Spleen (tissue), 11 donors: ENCODE measurements at regions not wholly inside any gene's neighbourhood (a gene's known extent, or its start where the extent isn't known, plus 50 kb on each side); places are given as distances from the start of the nearest gene placed in this dataset.

Experiments used
- DNase-seq: peaks from one replicate; pipeline ENCODE4 v3.0.0-alpha.2; 2020
- H3K27ac ChIP-seq, 8 donors: fragments of 200-600 bp; sonication (generic) in 7 of 8; 1 replicate in 4 of 8; 2 replicates in 4 of 8; pipeline versions ENCODE4 v1.5.0 to v1.8.0; 2016 to 2021; ENCODE audit warnings: inconsistent platforms in 4 of 8, mild to moderate bottlenecking in 4 of 8, moderate library complexity in 1 of 8
- H3K27me3 ChIP-seq, 7 donors: fragments of 200-600 bp; sonication (generic) in 6 of 7; replicated peaks in 1 of 7; 1 replicate in 4 of 7; 2 replicates in 3 of 7; pipeline versions ENCODE4 v1.5.0 to v1.8.0; 2016 to 2021; ENCODE audit warnings: inconsistent platforms in 3 of 7, mild to moderate bottlenecking in 1 of 7
- H3K36me3 ChIP-seq, 6 donors: fragments of 200-600 bp; sonication (generic) in 5 of 6; 1 replicate in 4 of 6; 2 replicates in 2 of 6; pipeline versions ENCODE4 v1.5.0 to v1.8.0; 2016 to 2021; ENCODE audit warnings: inconsistent platforms in 2 of 6
- H3K4me1 ChIP-seq, 6 donors: fragments of 200-600 bp; sonication (generic) in 5 of 6; 1 replicate in 3 of 6; 2 replicates in 3 of 6; pipeline versions ENCODE4 v1.5.0 to v1.8.0; 2016 to 2021; ENCODE audit warnings: inconsistent platforms in 3 of 6
- H3K4me3 ChIP-seq, 8 donors: fragments of 200-600 bp; sonication (generic) in 7 of 8; 1 replicate in 4 of 8; 2 replicates in 4 of 8; pipeline versions ENCODE4 v1.5.0 to v1.8.0; 2016 to 2021; ENCODE audit warnings: inconsistent platforms in 4 of 8, mild to moderate bottlenecking in 4 of 8, moderate library complexity in 2 of 8
- H3K9me3 ChIP-seq, 8 donors: fragments of 200-600 bp; sonication (generic) in 7 of 8; 1 replicate in 4 of 8; 2 replicates in 4 of 8; pipeline versions ENCODE4 v1.5.0 to v1.8.0; 2016 to 2021; ENCODE audit warnings: inconsistent platforms in 4 of 8
- POLR2A ChIP-seq, 3 donors: fragments of 450-650 bp; IDR thresholded peaks; one replicate each; pipeline ENCODE4 v1.5.1; 2017; ENCODE audit warnings: antibody characterized with exemption in 3 of 3, mild to moderate bottlenecking in 1 of 3
- POLR2AphosphoS5 ChIP-seq, 3 donors: sonication (generic); formaldehyde crosslinking; IDR thresholded peaks; one replicate each; pipeline ENCODE4 v1.5.1; 2017; ENCODE audit warnings: antibody characterized with exemption in 3 of 3
- WGBS, 5 donors: extraction: QIAGEN DNeasy Blood & Tissue Kit in 3 of 5; methylation state at CpG; one replicate each; pipeline versions ENCODE4 v1.1.5 to v1.1.7; 2013 to 2018; 5-methylcytosine and 5-hydroxymethylcytosine counted together
- intact Hi-C: fragments of 100-400 bp; cut with DNase I; formaldehyde crosslinking; loops from one replicate; pipeline ENCODE4 v1.15.0; 2023; ENCODE audit warnings: low total_unique reads
- TF ChIP-seq, protein P1 (sequence below), 11 experiments: fragments of 200-600 bp in 7 of 11; fragments of 450-650 bp in 4 of 11; sonication (generic) in 4 of 11; IDR thresholded peaks in 8 of 11; conservative IDR thresholded peaks in 3 of 11; 1 replicate in 7 of 11; 2 replicates in 4 of 11; pipeline versions ENCODE4 v1.4.0 to v1.8.0; 2016 to 2021; ENCODE audit warnings: antibody characterized with exemption in 11 of 11, inconsistent platforms in 4 of 11, mild to moderate bottlenecking in 1 of 11
- donor health status: healthy with polysubstance abuse.
- donor health status: DM: no; HTN: no; CAD: no; lungs with moderate emphysema.
- donor health status: DM: no; HTN: no; CAD: no.
- donor health status: Bipolar disorder and iron deficiency.
- donor health status: healthy.
- donor health status: DM: no; HTN: no; CAD: no.
- donor health status: DM: yes; HTN: yes; CAD: no.

DNA sequence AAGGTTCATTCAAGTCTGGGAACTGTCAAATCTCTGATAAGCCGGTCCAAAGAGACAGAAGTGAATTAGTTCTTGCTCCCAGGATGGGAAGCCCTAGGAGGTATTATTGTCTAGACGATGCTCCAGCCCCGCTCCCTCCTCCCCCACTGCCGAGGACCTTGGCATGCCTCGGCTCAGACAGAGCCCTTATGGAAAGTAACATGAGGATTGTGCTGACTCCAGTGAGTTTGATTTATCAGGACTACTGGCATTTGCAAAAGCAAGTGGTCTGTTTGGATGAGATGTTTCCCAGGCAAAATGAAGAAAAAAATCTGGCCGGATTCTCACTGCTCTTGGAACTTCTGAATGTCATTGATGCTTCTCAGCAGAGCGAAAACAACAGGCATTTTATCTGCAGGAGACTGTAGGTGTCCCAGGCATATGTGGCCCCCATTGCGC lies 341.0 kb downstream of the ETS1 start:
- Histone ChIP-seq H3K4me1 (no peaks in the 10 kb centered on the region), H3K36me3 (no peaks in the 10 kb centered on the region), H3K27me3 (no peaks in the 10 kb centered on the region), H3K27ac (peak overlapping the region in 1 of 8 donors; percentile 15), H3K4me3 (no peak overlapping the region), H3K9me3 (no peaks in the 10 kb centered on the region)
- DNase-seq = no peak
- WGBS, 5 donors = 77 to 84% (median 79%) methylated on average over 8 of the region's 8 CpGs
- TF ChIP-seq POLR2AphosphoS5 (IDR thresholded peaks at IDR 0.05) (no peak), POLR2A (IDR thresholded peaks at IDR 0.05) (no peak)
- intact Hi-C loops = no loop called here

DNA sequence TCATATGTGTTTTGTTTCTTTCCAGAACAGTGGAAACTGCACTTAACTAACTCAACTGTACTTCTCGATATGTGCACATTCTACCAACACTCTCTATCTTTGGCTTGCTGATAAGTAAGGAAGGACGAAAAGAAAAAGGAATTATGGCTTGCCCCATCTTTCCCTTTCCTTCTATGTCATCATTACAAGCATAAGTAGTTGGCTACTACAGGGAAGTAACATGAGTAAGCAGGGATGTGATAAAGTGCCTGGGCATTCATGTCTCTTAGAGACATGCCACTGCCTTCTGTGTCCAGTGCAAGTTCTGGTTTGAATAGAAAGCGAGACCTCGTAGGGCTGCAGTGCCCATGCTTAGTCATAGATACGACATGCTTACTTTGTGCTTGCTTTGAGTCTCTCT lies 342.5 kb downstream of the ETS1 start:
- no peaks in the 10 kb centered on the region for H3K36me3 ChIP-seq
- no peaks in the 10 kb centered on the region for H3K27me3 ChIP-seq
- no peak for DNase-seq
- no peak overlapping the region for H3K4me3 ChIP-seq
- TF ChIP-seq, protein P1, sequence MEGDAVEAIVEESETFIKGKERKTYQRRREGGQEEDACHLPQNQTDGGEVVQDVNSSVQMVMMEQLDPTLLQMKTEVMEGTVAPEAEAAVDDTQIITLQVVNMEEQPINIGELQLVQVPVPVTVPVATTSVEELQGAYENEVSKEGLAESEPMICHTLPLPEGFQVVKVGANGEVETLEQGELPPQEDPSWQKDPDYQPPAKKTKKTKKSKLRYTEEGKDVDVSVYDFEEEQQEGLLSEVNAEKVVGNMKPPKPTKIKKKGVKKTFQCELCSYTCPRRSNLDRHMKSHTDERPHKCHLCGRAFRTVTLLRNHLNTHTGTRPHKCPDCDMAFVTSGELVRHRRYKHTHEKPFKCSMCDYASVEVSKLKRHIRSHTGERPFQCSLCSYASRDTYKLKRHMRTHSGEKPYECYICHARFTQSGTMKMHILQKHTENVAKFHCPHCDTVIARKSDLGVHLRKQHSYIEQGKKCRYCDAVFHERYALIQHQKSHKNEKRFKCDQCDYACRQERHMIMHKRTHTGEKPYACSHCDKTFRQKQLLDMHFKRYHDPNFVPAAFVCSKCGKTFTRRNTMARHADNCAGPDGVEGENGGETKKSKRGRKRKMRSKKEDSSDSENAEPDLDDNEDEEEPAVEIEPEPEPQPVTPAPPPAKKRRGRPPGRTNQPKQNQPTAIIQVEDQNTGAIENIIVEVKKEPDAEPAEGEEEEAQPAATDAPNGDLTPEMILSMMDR (IDR thresholded peaks at IDR 0.05 in 8 of 11, conservative IDR thresholded peaks at IDR 0.05 in 3 of 11) = no peak
- no peak for TF ChIP-seq POLR2A (IDR thresholded peaks at IDR 0.05)
- TF ChIP-seq POLR2AphosphoS5 (IDR thresholded peaks at IDR 0.05) = no peak
- H3K27ac ChIP-seq = no peak overlapping the region
- intact Hi-C loops = no loop called here
- WGBS, 5 donors = 83 to 97% (median 91%) methylated on average over 5 of the region's 5 CpGs
- H3K9me3 ChIP-seq = no peaks in the 10 kb centered on the region
- peaks cover 0 to 7% (median 0%) of the 10 kb centered on the region in 6 donors for H3K4me1 ChIP-seq

DNA sequence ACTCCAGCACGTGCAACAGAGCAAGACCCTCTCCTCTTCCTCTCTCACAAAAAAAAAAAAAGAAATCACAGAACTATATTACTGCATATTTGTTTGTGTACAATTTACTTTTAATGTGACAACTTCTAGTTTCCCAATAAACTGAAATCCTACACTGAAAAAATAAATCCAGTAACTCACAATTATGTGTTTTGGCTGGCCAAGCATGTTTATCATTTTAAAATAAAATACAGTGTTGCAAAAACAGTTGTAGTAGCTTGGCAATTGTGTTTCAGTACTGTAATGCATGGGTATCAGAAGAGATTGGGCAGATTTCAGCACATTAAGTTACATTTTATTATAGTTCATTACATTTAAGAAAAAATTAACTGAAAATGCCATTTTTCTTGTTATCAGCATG lies 344.9 kb downstream of the ETS1 start:
- no peak overlapping the region for H3K4me3 ChIP-seq
- no peak for DNase-seq
- TF ChIP-seq POLR2A (IDR thresholded peaks at IDR 0.05) (no peak), POLR2AphosphoS5 (IDR thresholded peaks at IDR 0.05) (no peak)
- TF ChIP-seq, protein P1 (IDR thresholded peaks at IDR 0.05 in 8 of 11, conservative IDR thresholded peaks at IDR 0.05 in 3 of 11) = no peak
- no peaks in the 10 kb centered on the region for H3K27me3 ChIP-seq
- WGBS, 5 donors = 79 to 97% (median 89%) methylated on average over 1 of the region's 1 CpG
- H3K9me3 ChIP-seq = no peaks in the 10 kb centered on the region
- no peaks in the 10 kb centered on the region for H3K36me3 ChIP-seq
- peaks cover 4 to 23% (median 8%) of the 10 kb centered on the region in 6 donors for H3K4me1 ChIP-seq
- H3K27ac ChIP-seq = no peak overlapping the region
- intact Hi-C loops = no loop called here

DNA sequence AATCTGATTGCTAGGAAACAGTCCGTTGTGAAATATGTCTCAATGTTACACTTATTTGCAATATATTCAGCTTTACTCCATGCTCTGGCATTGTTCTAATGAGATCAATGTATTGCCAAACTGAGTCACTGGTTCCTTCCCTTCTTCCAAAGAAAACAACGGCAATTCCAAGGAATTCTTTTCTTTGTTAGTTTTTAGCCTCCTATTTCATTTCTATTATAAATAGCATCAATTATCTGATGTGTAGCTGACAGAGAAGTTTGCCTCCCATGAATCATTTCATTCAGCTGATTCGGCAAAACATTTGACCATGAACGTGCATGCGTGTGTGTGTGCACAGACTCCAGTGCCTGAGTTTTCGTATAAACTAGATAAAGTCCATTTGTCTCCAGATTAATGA lies 346.8 kb downstream of the ETS1 start:
- H3K27me3 ChIP-seq = no peaks in the 10 kb centered on the region
- no peaks in the 10 kb centered on the region for H3K36me3 ChIP-seq
- no peak overlapping the region for H3K4me3 ChIP-seq
- H3K27ac ChIP-seq = no peak overlapping the region
- TF ChIP-seq POLR2A (IDR thresholded peaks at IDR 0.05) = no peak
- no peak for TF ChIP-seq POLR2AphosphoS5 (IDR thresholded peaks at IDR 0.05)
- TF ChIP-seq, protein P1 (IDR thresholded peaks at IDR 0.05 in 8 of 11, conservative IDR thresholded peaks at IDR 0.05 in 3 of 11) = no peak
- no peak for DNase-seq
- 57 to 75% (median 68%) methylated on average over 6 of the region's 6 CpGs for WGBS, 5 donors
- peaks cover 4 to 33% (median 9%) of the 10 kb centered on the region in 6 donors for H3K4me1 ChIP-seq
- intact Hi-C loops = no loop called here
- no peaks in the 10 kb centered on the region for H3K9me3 ChIP-seq

DNA sequence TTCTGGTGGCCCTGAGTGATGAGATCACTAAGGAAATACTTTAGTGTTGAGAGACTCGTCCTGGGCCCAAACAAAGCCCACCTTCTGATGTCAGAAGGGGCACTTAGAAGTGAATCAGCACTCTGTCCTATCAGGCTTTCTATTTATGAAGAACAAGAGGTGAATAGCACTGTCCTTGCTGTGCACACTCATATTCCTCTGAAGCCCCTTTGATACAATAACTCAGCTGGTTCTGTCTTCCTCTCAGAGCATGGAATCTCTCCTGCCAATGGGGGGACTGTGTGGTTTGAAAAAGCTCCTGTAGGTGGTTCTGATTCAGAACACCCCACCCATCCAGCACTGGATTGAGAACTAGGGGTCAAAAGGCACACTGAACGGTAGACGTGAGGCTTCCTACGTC lies 348.1 kb downstream of the ETS1 start:
- peak overlapping the region in 3 of 8 donors; percentile 12 to 46 (median 25) for H3K27ac ChIP-seq
- H3K27me3 ChIP-seq = no peaks in the 10 kb centered on the region
- H3K4me1 ChIP-seq = peaks cover 4 to 33% (median 9%) of the 10 kb centered on the region in 6 donors
- H3K9me3 ChIP-seq = no peaks in the 10 kb centered on the region
- 67 to 83% (median 77%) methylated on average over 4 of the region's 4 CpGs for WGBS, 5 donors
- TF ChIP-seq POLR2A (IDR thresholded peaks at IDR 0.05) (no peak), POLR2AphosphoS5 (IDR thresholded peaks at IDR 0.05) (no peak)
- TF ChIP-seq, protein P1 (IDR thresholded peaks at IDR 0.05 in 8 of 11, conservative IDR thresholded peaks at IDR 0.05 in 3 of 11) = no peak
- intact Hi-C loops = no loop called here
- no peaks in the 10 kb centered on the region for H3K36me3 ChIP-seq
- DNase-seq = no peak
- H3K4me3 ChIP-seq = no peak overlapping the region
